ENCODE measurements at regions not wholly inside any gene's neighbourhood (a gene's known extent, or its start where the extent isn't known, plus 50 kb on each side); places are given as distances from the start of the nearest gene placed in this dataset.

- TF ChIP-seq POLR2A (IDR thresholded peaks at IDR 0.05) (no peak), CTCF (IDR thresholded peaks at IDR 0.05) (no peak), POLR2AphosphoS5 (IDR thresholded peaks at IDR 0.05) (no peak), EP300 (IDR thresholded peaks at IDR 0.05) (no peak)
Measured at GRCh38 chr11:104366321-104366734, 202.4 kb upstream of the PDGFD start.

All from upper lobe of left lung (tissue), 4 donors.